Natural killer cell (primary cell): ENCODE measurements at regions not wholly inside any gene's neighbourhood (a gene's known extent, or its start where the extent isn't known, plus 50 kb on each side); places are given as distances from the start of the nearest gene placed in this dataset.

ENCODE experiments used
- ATAC-seq, 3 donors: fragments of 150-1000 bp in 2 of 3; fragments of 200-7000 bp in 1 of 3; cut with Tn5 transposase; 1 replicate in 1 of 3; 2 replicates in 2 of 3; pipeline ENCODE4 v1.10.0; 2021; ENCODE audit warnings: mild to moderate bottlenecking in 2 of 3, moderate library complexity in 2 of 3
- DNase-seq, 2 donors: peaks; one replicate each; pipeline versions ENCODE4 v3.0.0 to v3.0.0-alpha.2; 2013 to 2021; ENCODE audit warnings: mixed read lengths in 1 of 2
- H3K27ac ChIP-seq: one replicate; pipeline ENCODE4 v1.5.1; 2013; ENCODE audit warnings: mild to moderate bottlenecking, low read length
- H3K27me3 ChIP-seq: one replicate; pipeline ENCODE4 v1.6.1; 2013; ENCODE audit warnings: low read length; ENCODE audit not compliant: control insufficient read depth, insufficient read depth
- H3K36me3 ChIP-seq: one replicate; pipeline ENCODE4 v1.6.1; 2013; ENCODE audit warnings: low read length; ENCODE audit not compliant: control insufficient read depth, insufficient read depth
- H3K4me1 ChIP-seq: one replicate; pipeline ENCODE4 v1.6.1; 2013; ENCODE audit warnings: low read length; ENCODE audit not compliant: control insufficient read depth, insufficient read depth
- H3K4me3 ChIP-seq: one replicate; pipeline ENCODE4 v1.5.1; 2013; ENCODE audit warnings: low read length
- H3K9me3 ChIP-seq: one replicate; pipeline ENCODE4 v1.6.1; 2013; ENCODE audit warnings: low read length; ENCODE audit not compliant: control insufficient read depth, insufficient read depth
- H3K27ac Mint-ChIP-seq, 2 donors: one replicate each; pipeline ENCODE4 v1.8.0; 2022; ENCODE audit warnings: mild to moderate bottlenecking in 2 of 2, mixed read lengths in 2 of 2, moderate library complexity in 1 of 2
- H3K27me3 Mint-ChIP-seq, 2 donors: one replicate each; pipeline ENCODE4 v1.8.0; 2022; ENCODE audit warnings: low read depth in 2 of 2, mixed read lengths in 2 of 2
- H3K36me3 Mint-ChIP-seq: one replicate; pipeline ENCODE4 v1.8.0; 2022; ENCODE audit warnings: mixed read lengths
- H3K4me1 Mint-ChIP-seq, 2 donors: one replicate each; pipeline ENCODE4 v1.8.0; 2022; ENCODE audit warnings: mixed read lengths in 2 of 2
- H3K4me3 Mint-ChIP-seq: one replicate; pipeline ENCODE4 v1.8.0; 2022; ENCODE audit warnings: mild to moderate bottlenecking, moderate library complexity, mixed read lengths
- H3K9me3 Mint-ChIP-seq, 2 donors: one replicate each; pipeline ENCODE4 v1.8.0; 2022; ENCODE audit warnings: mixed read lengths in 2 of 2
- CTCF ChIP-seq: fragments of 200-600 bp; IDR thresholded peaks from one replicate; pipeline ENCODE4 v1.8.0; 2022; ENCODE audit warnings: antibody characterized with exemption
- WGBS: methylation state at CpG from one replicate; pipeline ENCODE4 v1.1.7; 2013; ENCODE audit warnings: missing lambda C conversion rate; ENCODE audit not compliant: insufficient coverage; 5-methylcytosine and 5-hydroxymethylcytosine counted together
- intact Hi-C: fragments of 100-400 bp; cut with micrococcal nuclease; formaldehyde crosslinking; loops from one replicate; pipeline ENCODE4 v1.14.2; 2022

- Mint-ChIP-seq H3K36me3 (no peaks in the 10 kb centered on the region), H3K9me3 (no peaks in the 10 kb centered on the region), H3K4me1 (peaks cover 0 to 4% of the 10 kb centered on the region in 2 donors), H3K27me3 (peaks cover 9 to 34% of the 10 kb centered on the region in 2 donors), H3K4me3 (no peak overlapping the region), H3K27ac (no peak overlapping the region)
- intact Hi-C loops = no loop called here
- no peak for DNase-seq
- WGBS = 46% methylated on average over 3 of the region's 3 CpGs
- no peak for TF ChIP-seq CTCF
- Histone ChIP-seq H3K36me3 (no peaks in the 10 kb centered on the region), H3K27me3 (no peaks in the 10 kb centered on the region), H3K4me1 (no peaks in the 10 kb centered on the region), H3K27ac (no peak overlapping the region), H3K9me3 (no peaks in the 10 kb centered on the region), H3K4me3 (no peak overlapping the region)
- no peak for ATAC-seq
These were observed 90.5 kb upstream of the PITRM1 start for GRCh38 chr10:3263082-3263481.

- no peaks in the 10 kb centered on the region for H3K9me3 ChIP-seq
- no peaks in the 10 kb centered on the region for H3K27me3 ChIP-seq
- no peak overlapping the region for H3K4me3 Mint-ChIP-seq
- intact Hi-C loops = no loop called here
- no peak overlapping the region for H3K27ac Mint-ChIP-seq
- no peak overlapping the region for H3K4me3 ChIP-seq
- 85% methylated on average over 5 of the region's 5 CpGs for WGBS
- no peaks in the 10 kb centered on the region for H3K4me1 ChIP-seq
- H3K9me3 Mint-ChIP-seq = no peaks in the 10 kb centered on the region
- H3K36me3 ChIP-seq = no peaks in the 10 kb centered on the region
- no peak for DNase-seq
- ATAC-seq = no peak
- TF ChIP-seq CTCF = no peak
- H3K4me1 Mint-ChIP-seq = peaks cover 0 to 4% of the 10 kb centered on the region in 2 donors
- no peak overlapping the region for H3K27ac ChIP-seq
- no peaks in the 10 kb centered on the region for H3K36me3 Mint-ChIP-seq
- peaks cover 9 to 34% of the 10 kb centered on the region in 2 donors for H3K27me3 Mint-ChIP-seq
These were observed 89.3 kb upstream of the PITRM1 start for GRCh38 chr10:3261921-3262320.

GRCh38 chr10:3260066-3260834 lies 87.7 kb upstream of the PITRM1 start:
- intact Hi-C loops = no loop called here
- Mint-ChIP-seq H3K4me1 (peaks cover 0 to 4% of the 10 kb centered on the region in 2 donors), H3K9me3 (no peaks in the 10 kb centered on the region)

More at GRCh38 chr10:3260066-3260834, 87.7 kb upstream of the PITRM1 start:
- Histone ChIP-seq H3K4me1 (no peaks in the 10 kb centered on the region), H3K4me3 (no peak overlapping the region), H3K36me3 (no peaks in the 10 kb centered on the region), H3K9me3 (no peaks in the 10 kb centered on the region), H3K27ac (no peak overlapping the region), H3K27me3 (no peaks in the 10 kb centered on the region)
- DNase-seq = no peak
- Mint-ChIP-seq H3K27me3 (peaks cover 9 to 29% of the 10 kb centered on the region in 2 donors), H3K4me3 (no peak overlapping the region), H3K27ac (no peak overlapping the region), H3K36me3 (no peaks in the 10 kb centered on the region)
- 91% methylated on average over 18 of the region's 18 CpGs for WGBS
- no peak for TF ChIP-seq CTCF
- ATAC-seq = no peak
